Thyroid gland (tissue), 4 donors: ENCODE measurements at regions not wholly inside any gene's neighbourhood (a gene's known extent, or its start where the extent isn't known, plus 50 kb on each side); places are given as distances from the start of the nearest gene placed in this dataset.

ENCODE experiments used
- DNase-seq, 2 donors: peaks; one replicate each; pipeline ENCODE4 v3.0.0-alpha.2; 2019
- H3K27ac ChIP-seq, 3 donors: fragments of 200-600 bp; sonication (generic); 1 replicate in 2 of 3; 2 replicates in 1 of 3; pipeline ENCODE4 v1.5.1; 2016 to 2019; ENCODE audit warnings: mild to moderate bottlenecking in 1 of 3, moderate library complexity in 1 of 3
- H3K27me3 ChIP-seq: fragments of 200-600 bp; sonication (generic); one replicate; pipeline ENCODE4 v1.5.1; 2019
- H3K36me3 ChIP-seq, 2 donors: fragments of 200-600 bp; sonication (generic); one replicate each; pipeline ENCODE4 v1.5.1; 2016 to 2019
- H3K4me1 ChIP-seq, 2 donors: fragments of 200-600 bp; sonication (generic); one replicate each; pipeline ENCODE4 v1.5.1; 2017 to 2019
- H3K4me3 ChIP-seq, 3 donors: fragments of 200-600 bp; sonication (generic); replicated peaks in 1 of 3; 1 replicate in 2 of 3; 2 replicates in 1 of 3; pipeline ENCODE4 v1.5.1; 2016; ENCODE audit warnings: mild to moderate bottlenecking in 1 of 3
- H3K9me3 ChIP-seq: fragments of 200-600 bp; sonication (generic); one replicate; pipeline ENCODE4 v1.5.1; 2017
- POLR2A ChIP-seq, 2 donors: fragments of 450-650 bp; IDR thresholded peaks; one replicate each; pipeline ENCODE4 v1.6.1; 2017; ENCODE audit warnings: antibody characterized with exemption in 2 of 2, mild to moderate bottlenecking in 2 of 2, moderate library complexity in 1 of 2
- WGBS, 2 donors: methylation state at CpG; one replicate each; pipeline ENCODE4 v1.1.5; 2017; 5-methylcytosine and 5-hydroxymethylcytosine counted together
- intact Hi-C: fragments of 100-400 bp; cut with DNase I; formaldehyde crosslinking; loops from one replicate; pipeline ENCODE4 v1.15.1; 2023
- TF ChIP-seq, protein P1 (sequence below), 6 experiments: fragments of 200-600 bp in 3 of 6; fragments of 450-650 bp in 3 of 6; sonication (generic) in 3 of 6; IDR thresholded peaks; one replicate each; pipeline ENCODE4 v1.5.1; 2016 to 2019; ENCODE audit warnings: antibody characterized with exemption in 6 of 6, mild to moderate bottlenecking in 2 of 6, inconsistent platforms in 1 of 6, moderate library complexity in 1 of 6

DNA sequence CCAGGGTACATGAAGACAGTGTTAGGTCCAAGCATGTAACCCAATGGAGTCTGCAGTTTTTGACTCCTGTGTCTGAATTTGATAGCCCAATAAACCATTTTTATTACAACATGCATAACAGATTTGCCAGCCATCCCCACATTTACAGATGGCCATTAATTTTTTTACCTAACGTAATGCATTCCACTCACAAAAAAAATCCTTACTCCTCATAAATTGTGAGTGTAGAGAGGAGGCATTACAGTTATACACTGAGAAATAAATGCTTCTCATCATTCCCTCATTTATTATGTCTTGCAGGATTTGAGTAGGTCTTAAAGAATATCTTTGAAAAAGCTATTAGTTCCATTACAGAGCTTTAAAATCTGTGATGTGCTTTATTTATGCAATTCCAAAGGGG, 193.8 kb downstream of the CMPK2 start:
- no peaks in the 10 kb centered on the region for H3K4me1 ChIP-seq
- no peak for DNase-seq
- intact Hi-C loops, result no loop called here
- WGBS, 2 donors, result 75 to 79% methylated on average over 1 of the region's 1 CpG
- no peaks in the 10 kb centered on the region for H3K9me3 ChIP-seq
- H3K4me3 ChIP-seq, result no peak overlapping the region
- H3K36me3 ChIP-seq, result no peaks in the 10 kb centered on the region
- TF ChIP-seq POLR2A (IDR thresholded peaks at IDR 0.05), result no peak
- TF ChIP-seq, protein P1, sequence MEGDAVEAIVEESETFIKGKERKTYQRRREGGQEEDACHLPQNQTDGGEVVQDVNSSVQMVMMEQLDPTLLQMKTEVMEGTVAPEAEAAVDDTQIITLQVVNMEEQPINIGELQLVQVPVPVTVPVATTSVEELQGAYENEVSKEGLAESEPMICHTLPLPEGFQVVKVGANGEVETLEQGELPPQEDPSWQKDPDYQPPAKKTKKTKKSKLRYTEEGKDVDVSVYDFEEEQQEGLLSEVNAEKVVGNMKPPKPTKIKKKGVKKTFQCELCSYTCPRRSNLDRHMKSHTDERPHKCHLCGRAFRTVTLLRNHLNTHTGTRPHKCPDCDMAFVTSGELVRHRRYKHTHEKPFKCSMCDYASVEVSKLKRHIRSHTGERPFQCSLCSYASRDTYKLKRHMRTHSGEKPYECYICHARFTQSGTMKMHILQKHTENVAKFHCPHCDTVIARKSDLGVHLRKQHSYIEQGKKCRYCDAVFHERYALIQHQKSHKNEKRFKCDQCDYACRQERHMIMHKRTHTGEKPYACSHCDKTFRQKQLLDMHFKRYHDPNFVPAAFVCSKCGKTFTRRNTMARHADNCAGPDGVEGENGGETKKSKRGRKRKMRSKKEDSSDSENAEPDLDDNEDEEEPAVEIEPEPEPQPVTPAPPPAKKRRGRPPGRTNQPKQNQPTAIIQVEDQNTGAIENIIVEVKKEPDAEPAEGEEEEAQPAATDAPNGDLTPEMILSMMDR (IDR thresholded peaks at IDR 0.05), result no peak
- no peak overlapping the region for H3K27ac ChIP-seq
- no peaks in the 10 kb centered on the region for H3K27me3 ChIP-seq

DNA sequence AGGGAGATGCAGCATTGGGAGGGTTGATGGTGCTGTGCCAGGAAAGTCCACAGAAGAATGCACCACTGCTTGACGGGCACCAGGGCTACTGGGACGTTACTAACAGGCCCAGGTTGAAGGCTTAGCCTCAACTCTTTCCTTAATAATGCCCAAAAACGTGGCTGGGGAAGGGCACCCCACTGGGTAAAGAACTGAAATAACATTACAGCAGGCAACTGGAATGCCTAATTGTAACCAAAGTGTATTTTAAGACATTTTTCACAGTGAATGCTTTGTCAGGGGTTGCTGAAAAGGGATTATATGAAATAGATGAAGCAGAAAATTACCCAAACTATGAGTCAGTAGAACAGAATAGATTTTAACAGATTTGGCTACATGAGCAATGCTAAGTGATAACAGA, 191.3 kb downstream of the CMPK2 start:
- H3K27ac ChIP-seq, result no peak overlapping the region
- intact Hi-C loops, result no loop called here
- H3K4me3 ChIP-seq, result no peak overlapping the region
- no peaks in the 10 kb centered on the region for H3K27me3 ChIP-seq
- TF ChIP-seq POLR2A (IDR thresholded peaks at IDR 0.05), result no peak
- TF ChIP-seq, protein P1 (IDR thresholded peaks at IDR 0.05), result no peak
- WGBS, 2 donors, result 67 to 82% methylated on average over 3 of the region's 3 CpGs
- H3K36me3 ChIP-seq, result no peaks in the 10 kb centered on the region
- no peaks in the 10 kb centered on the region for H3K4me1 ChIP-seq
- H3K9me3 ChIP-seq, result no peaks in the 10 kb centered on the region
- no peak for DNase-seq

DNA sequence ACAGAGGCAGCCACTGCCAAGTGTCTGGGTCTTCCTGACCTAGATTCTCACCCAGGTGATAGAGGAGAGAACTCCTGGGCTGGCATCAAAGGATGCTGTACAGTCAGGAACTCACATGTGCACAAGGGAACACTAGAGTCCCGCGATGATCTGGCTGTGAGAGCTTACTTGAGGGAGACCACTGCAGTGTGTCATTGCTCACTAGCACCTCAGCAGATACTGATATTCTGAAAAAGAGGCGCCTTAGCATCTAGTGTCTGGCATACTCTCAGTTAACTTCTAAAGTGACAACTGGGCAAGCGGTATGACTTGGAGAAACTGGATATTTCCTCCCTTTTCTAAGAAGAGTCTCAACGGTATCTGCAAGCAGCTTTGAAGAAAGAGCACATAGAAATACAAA, 189.9 kb downstream of the CMPK2 start:
- intact Hi-C loops, result no loop called here
- H3K4me1 ChIP-seq, result no peaks in the 10 kb centered on the region
- WGBS, 2 donors, result 84 to 93% methylated on average over 5 of the region's 5 CpGs

DNA sequence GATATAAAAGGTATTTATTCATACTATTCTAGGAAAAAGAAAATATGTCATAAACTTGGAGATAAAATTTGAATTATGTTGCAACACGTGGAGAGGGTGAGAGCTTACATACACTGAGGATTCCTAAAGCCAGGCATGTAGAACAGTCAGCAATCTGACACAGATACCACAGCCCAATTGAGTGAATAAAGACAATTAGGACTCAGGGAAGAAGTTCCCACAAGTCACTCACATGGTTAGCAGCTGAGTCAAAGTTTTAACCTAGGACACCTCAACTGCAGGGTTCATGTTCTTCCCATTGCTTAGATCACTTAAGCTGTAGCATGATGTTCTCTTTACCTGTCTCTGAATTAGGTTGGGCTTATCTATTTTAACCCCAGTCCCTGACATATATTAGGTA, 189.5 kb downstream of the CMPK2 start:
- H3K27ac ChIP-seq, result no peak overlapping the region
- no peaks in the 10 kb centered on the region for H3K9me3 ChIP-seq
- 64 to 73% methylated on average over 1 of the region's 1 CpG for WGBS, 2 donors
- intact Hi-C loops, result no loop called here
- no peaks in the 10 kb centered on the region for H3K27me3 ChIP-seq
- H3K4me3 ChIP-seq, result no peak overlapping the region
- TF ChIP-seq POLR2A (IDR thresholded peaks at IDR 0.05), result no peak
- TF ChIP-seq, protein P1 (IDR thresholded peaks at IDR 0.05), result no peak
- no peaks in the 10 kb centered on the region for H3K4me1 ChIP-seq
- no peak for DNase-seq
- no peaks in the 10 kb centered on the region for H3K36me3 ChIP-seq

More for the DNA sequence above, 189.9 kb downstream of the CMPK2 start:
- TF ChIP-seq POLR2A (IDR thresholded peaks at IDR 0.05), result no peak
- TF ChIP-seq, protein P1 (IDR thresholded peaks at IDR 0.05), result no peak
- Histone ChIP-seq H3K27me3 (no peaks in the 10 kb centered on the region), H3K27ac (no peak overlapping the region), H3K9me3 (no peaks in the 10 kb centered on the region), H3K4me3 (no peak overlapping the region), H3K36me3 (no peaks in the 10 kb centered on the region)
- DNase-seq, result no peak

DNA sequence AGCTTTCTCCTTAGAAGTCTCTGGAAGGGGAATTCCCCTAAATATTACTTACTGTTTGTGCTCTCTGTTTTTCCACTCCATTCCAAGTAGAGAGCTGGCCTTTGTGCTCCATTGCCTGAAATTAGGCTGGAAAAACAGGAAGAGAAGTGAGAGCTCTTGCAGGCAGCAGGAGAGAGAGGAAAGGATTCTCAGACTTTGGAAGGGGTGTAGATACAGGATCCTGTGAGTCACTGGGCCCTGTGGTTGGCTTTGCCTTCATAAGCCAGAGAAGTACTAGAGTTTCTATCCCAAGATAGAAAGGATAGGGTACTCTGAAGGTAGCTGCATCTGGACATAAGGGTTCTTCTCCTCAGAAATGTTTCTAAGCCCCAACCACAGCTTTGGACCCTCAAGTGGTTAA, 188.9 kb downstream of the CMPK2 start:
- no peak overlapping the region for H3K4me3 ChIP-seq
- H3K27ac ChIP-seq, result no peak overlapping the region
- H3K36me3 ChIP-seq, result no peaks in the 10 kb centered on the region
- no peaks in the 10 kb centered on the region for H3K9me3 ChIP-seq
- TF ChIP-seq, protein P1 (IDR thresholded peaks at IDR 0.05), result no peak
- TF ChIP-seq POLR2A (IDR thresholded peaks at IDR 0.05), result no peak
- intact Hi-C loops, result no loop called here
- no peak for DNase-seq
- no peaks in the 10 kb centered on the region for H3K27me3 ChIP-seq
- H3K4me1 ChIP-seq, result no peaks in the 10 kb centered on the region
